ELF-1 (cell line): ENCODE measurements at regions not wholly inside any gene's neighbourhood (a gene's known extent, or its start where the extent isn't known, plus 50 kb on each side); places are given as distances from the start of the nearest gene placed in this dataset.

ENCODE experiments used
- DNase-seq: peaks from one replicate; pipeline ENCODE4 v3.0.0-alpha.2; 2016; ENCODE audit warnings: low read depth, low spot score

DNA sequence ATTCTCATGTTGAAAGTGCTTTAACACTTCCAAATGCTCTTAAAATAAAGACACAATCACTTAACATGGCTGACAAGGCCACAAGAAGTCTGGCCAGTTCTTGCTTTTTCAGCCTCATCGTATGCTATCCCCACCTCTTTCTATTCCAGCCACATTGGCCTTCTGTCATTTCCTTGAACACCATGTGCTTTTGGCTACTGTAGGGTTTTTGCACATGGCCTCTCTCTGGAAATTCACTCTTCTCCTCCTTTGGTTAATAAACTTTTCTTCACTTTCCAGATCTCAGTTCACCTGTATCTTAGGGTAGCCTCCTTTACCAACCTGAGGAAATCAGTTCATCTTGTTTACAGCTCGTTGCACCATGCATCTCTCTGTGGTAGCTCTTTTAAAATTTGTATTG is 450.5 kb upstream of the MEX3C start:
- no peak for DNase-seq

DNA sequence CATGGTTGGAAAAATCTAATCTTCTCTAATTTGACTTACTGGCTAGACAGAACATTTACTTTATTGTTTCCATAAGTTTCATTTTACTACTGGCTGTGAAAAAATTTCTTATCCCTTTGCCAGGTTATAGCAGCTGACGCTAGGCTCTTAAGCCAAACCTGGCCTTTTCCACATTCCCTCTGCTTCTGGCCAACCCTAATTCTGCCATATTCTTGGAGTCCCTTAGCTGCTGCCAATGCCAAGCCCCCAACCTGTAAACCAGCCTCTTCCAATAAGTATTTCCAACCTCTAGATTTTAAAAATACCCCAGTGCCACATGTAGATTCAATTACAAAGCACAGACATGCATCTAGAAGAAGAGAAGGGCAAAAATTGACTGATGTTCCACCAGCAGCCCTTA is 452.3 kb upstream of the MEX3C start:
- DNase-seq: no peak

DNA sequence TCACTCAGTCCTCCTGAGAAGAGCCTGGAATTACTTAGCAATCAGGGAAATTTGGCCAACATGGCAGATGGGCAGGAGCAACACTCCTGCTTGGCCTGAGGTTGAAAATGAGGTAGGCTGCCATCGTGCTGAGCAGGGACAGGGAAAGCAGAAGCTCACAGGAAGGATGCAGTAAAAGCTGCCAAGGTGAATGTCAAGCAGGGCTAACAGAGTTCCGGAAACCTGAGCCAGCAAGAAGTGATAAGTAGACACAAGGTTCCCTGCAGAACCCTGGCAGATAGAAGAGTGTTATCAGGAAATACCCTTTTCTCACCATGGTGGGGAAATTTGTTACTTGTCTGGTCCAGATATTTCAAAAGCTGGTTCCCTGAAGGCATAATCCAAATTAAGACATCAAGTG is 454.3 kb upstream of the MEX3C start:
- no peak for DNase-seq

DNA sequence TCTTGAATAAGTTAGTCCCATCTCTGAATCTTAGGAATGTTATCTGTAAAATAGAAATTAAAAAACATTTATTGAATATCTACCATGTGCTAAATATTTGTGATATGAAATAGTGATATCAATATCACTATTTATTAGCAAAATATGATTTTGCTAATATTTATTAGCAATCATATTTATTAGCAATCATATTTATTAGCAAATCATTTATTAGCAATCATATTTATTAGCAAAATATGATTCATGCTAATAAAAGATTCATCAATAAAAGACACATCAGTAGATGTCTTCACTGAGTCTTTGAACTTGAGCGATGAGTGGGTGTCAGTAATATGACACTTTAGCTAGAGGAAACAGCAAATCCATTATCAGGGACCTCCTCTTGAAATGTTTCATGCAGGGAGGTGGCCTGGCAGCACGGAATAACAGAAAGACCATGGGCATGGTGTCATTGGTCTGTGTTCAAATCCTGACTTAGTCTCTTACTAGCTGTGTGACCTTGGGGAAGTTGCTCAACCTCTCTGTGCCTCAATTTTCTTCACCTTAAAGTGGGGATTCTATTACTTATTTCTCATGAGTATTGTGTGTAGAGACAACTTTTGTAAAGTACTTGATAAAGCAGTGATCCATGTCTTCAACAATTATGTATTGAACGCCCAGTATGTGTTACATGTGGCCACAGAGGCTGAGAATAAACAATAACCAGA is 456.2 kb upstream of the MEX3C start:
- DNase-seq: no peak

- peak; percentile 84 for DNase-seq
Measured at GRCh38 chr18:51654488-51655326, 457.2 kb upstream of the MEX3C start.

DNA sequence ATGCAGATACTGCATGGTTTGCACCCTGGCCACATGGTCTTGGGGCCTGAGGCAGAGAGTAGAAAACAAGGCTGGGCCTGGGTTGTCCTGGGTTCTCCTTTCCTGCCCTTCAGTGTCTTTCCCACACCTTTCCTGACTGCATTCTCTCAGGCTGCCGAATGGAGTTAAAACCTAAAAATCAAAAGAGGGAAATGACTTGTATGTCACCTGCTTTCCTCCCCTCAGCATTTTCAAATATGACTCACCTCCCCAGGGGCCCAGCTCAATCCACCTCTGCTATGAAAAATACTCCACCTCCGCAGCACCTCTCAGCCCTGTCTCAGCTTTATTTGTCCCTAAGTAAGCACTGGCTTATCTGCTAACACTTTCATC is 457.8 kb upstream of the MEX3C start:
- DNase-seq: no peak

DNA sequence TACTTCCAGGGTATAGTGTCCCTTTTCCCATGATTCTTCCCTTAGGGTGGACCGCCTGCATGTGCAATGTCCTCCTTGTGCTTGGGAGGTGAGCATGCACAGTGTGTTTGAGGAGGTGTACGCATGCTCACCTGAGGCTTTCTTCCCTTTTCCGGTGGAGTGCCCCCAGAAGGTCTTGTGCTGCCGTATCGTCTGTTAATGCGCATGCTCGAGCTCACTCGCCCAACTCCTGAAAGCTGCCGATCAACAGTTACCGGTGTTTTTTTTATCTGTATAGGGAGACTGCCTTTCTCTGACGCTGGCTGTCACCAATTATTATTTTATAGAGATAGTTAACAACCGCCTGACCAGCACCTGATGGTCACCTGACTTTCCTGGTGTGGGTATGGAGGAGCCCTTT is 458.8 kb upstream of the MEX3C start:
- no peak for DNase-seq

DNA sequence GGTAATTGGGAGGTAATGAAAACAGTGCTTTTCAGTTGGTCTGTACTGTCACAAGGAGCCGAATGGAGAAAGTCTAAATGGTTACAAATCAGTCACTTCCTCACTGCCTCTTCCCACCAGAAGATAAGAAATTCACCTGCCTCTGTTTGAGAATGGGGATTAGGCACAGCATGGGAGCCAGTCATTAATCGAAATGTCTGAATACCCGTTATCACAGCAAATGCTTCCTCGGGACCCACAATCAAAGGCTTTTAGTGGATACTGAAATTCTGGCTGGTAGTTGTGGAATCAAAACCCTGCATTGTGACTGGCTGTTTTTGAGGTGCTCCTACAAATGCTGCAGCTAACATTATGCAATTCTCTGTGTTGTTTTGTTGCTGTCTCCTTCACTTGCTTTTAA is 461.0 kb upstream of the MEX3C start:
- DNase-seq: no peak

GRCh38 chr18:51659781-51660180 is 462.3 kb upstream of the MEX3C start:
- no peak for DNase-seq

DNA sequence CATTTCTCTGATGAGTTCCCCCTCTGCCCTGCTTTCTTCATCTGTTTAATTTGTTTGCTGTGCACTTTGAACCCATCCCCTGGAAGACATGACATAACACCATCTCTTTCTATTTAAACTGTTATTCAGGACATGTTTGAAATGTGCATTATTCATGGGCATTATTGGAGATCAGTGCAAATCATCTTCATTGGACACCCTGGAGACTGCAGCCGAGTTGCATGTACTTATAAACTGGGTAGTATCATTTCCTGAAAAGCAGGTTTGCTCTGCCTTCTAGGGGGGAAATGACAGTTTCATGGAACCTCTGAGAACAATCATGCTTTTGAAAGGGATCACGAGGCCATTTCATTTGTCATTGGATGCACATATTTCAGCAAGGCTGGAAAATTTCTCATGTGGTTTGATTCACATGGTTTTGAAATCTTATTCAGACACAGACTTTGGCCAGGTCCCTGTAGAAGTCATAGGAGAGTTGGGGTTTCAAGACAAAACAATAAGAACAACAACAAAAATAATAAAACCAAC is 462.8 kb upstream of the MEX3C start:
- DNase-seq: no peak

DNA sequence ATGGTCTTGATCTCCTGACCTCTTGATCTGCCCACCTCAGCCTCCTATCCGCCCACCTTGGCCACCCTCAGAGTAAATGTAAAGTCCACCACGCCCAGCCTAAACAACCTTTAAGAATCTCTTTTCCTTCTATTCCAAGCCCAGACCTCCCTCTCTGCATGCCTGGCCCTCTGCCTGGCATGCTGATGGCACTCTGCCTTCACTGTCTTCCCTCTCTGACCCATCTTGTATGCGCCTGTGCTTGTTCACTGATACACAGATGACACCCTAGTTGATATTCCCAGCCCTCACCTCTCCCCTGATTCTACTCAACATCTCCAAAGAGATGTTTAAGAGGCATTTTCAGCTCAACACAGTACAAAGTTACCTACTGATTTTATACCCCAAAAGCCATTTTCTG is 466.8 kb upstream of the MEX3C start:
- DNase-seq: no peak

GRCh38 chr18:51666763-51667191 is 469.3 kb upstream of the MEX3C start:
- peak; percentile 49 for DNase-seq

- DNase-seq: peak; percentile 70
Measured at GRCh38 chr18:51668101-51668500, 470.6 kb upstream of the MEX3C start.

- DNase-seq: no peak
Measured at GRCh38 chr18:51668607-51669006, 471.1 kb upstream of the MEX3C start.

- DNase-seq: no peak
Measured at GRCh38 chr18:51686590-51686989, 489.1 kb upstream of the MEX3C start.

DNA sequence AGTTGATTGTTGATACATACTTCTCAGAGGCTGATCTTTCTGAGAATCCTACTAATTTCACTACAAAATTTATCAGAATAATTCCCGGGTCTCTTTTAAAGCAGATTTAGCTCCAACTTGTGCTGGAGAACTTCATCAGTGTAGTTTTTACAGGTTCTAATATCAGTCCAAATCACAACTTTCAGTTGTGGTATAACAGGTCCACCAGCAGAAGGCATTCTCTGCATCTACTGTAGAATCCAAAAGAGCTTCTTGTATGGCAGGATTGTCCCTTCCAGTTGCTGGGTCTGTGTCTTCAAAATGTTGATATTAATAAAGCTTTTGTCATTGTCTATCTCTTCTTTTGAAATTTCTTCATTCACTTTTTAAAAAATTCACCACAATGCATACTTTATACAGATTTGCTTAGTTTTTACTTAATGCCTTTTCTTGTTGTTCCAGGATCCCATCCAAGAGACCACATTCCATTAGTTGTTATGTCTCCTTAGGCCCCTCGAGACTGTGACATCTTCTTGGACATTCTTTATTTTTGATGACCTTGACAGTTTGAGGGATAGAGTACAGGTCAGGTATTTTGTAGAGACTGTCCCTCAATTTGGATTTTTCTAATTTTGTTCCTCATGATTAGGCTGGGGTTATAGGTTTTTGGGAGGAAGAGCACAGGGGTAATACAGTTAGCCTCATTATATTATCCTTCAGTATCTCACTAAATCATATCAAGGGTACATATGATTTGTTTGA is 490.5 kb upstream of the MEX3C start:
- DNase-seq: no peak

- DNase-seq: no peak
Measured at GRCh38 chr18:51692612-51693011, 495.1 kb upstream of the MEX3C start.

GRCh38 chr18:51711298-51711889 is 513.9 kb upstream of the MEX3C start:
- no peak for DNase-seq

DNA sequence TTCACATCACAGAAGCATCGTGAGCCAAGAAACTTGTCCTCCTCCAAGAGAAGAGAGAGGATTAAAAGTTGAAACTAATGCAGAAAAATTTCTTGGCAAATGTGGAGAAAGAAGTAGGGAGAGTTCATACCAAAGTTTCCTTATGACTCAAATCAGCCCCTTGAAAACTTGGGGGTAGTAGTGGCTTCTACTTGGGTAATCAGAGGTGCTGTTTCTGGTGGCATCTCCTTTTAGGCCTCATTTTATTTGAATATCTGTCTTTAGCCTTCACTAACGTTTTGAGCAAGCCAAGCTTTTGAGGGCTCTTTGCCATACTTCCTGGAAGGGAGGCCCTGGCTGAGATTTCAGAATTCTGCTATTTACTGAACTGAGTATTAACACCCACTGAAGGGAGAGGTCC is 515.3 kb upstream of the MEX3C start:
- no peak for DNase-seq

GRCh38 chr18:51716277-51716676 is 518.8 kb upstream of the MEX3C start:
- no peak for DNase-seq

- DNase-seq: no peak
Measured at GRCh38 chr18:51721388-51721787, 523.9 kb upstream of the MEX3C start.

DNA sequence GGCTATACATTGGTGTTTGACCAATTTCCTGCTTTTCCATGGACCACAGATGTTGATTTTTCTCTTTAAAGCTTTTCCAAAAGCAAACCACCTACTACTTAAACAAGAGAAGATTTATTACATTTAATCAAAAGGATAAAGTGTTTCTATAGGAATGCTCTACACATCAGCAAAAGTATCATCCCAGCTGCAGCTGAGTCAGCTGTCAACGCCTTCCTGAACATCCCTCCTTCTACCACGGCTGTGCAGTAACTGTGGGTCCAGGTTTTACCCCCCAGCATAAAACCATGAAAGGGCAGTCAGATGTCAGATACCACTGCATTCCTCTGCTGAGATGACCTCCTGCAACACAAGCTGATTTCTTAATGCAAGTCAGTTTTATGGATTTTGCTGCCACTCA is 524.5 kb upstream of the MEX3C start:
- no peak for DNase-seq
